HEK293 (cell line): ENCODE measurements at regions not wholly inside any gene's neighbourhood (a gene's known extent, or its start where the extent isn't known, plus 50 kb on each side); places are given as distances from the start of the nearest gene placed in this dataset.

Experiments
- CTCF ChIA-PET: fragments of 350-600 bp; formaldehyde crosslinking; extraction: SDS; loops from one replicate; lab custom pipeline; 2021; ENCODE audit warnings: antibody characterized with exemption; lab: Yijun Ruan, JAX
- POLR2A ChIA-PET: fragments of 300-600 bp; formaldehyde crosslinking; extraction: SDS; loops from one replicate; lab custom pipeline; 2020; ENCODE audit warnings: antibody characterized with exemption, inconsistent platforms; lab: Yijun Ruan, JAX
- H3K27ac ChIP-seq: fragments of 200-500 bp; sonication (Bioruptor generic); 2 replicates; pipeline ENCODE4 v1.5.1; 2014; ENCODE audit warnings: low read depth, low read length, control low read depth, inconsistent platforms; ENCODE audit errors: extremely low read depth
- H3K36me3 ChIP-seq, 2 experiments: fragments of 200-500 bp in 1 of 2; sonication (Bioruptor generic) in 1 of 2; 1 replicate in 1 of 2; 2 replicates in 1 of 2; pipeline ENCODE4 v1.5.1; 2014 to 2017; ENCODE audit warnings: inconsistent platforms in 2 of 2, low read length in 2 of 2; ENCODE audit not compliant: control insufficient read depth in 2 of 2, insufficient read depth in 1 of 2
- H3K4me1 ChIP-seq: fragments of 200-500 bp; sonication (Bioruptor generic); 2 replicates; pipeline ENCODE4 v1.5.1; 2014; ENCODE audit warnings: mild to moderate bottlenecking, low read length, inconsistent platforms; ENCODE audit not compliant: control insufficient read depth, insufficient read depth
- H3K4me3 ChIP-seq: 2 replicates; pipeline ENCODE4 v1.5.1; 2011; ENCODE audit warnings: low read depth, mild to moderate bottlenecking, control low read depth, low read length, moderate library complexity
- H3K9me3 ChIP-seq: fragments of 200-500 bp; sonication (Bioruptor generic); 2 replicates; pipeline ENCODE4 v1.5.1; 2014; ENCODE audit warnings: low read depth, low read length, inconsistent platforms; ENCODE audit not compliant: control insufficient read depth, insufficient read depth
- BCL11B ChIP-seq: fragments of 450-650 bp; formaldehyde crosslinking; IDR thresholded peaks from 2 replicates; pipeline ENCODE4 v1.5.1; 2016; ENCODE audit warnings: low read depth, missing biosample characterization, missing genetic modification characterization
- GLI4 ChIP-seq: fragments of 450-650 bp; formaldehyde crosslinking; IDR thresholded peaks from 2 replicates; pipeline ENCODE4 v1.5.1; 2016; ENCODE audit warnings: missing biosample characterization, missing genetic modification characterization
- HOXA7 ChIP-seq: sonication (generic); formaldehyde crosslinking; IDR thresholded peaks from 2 replicates; pipeline ENCODE4 v1.8.1; 2022; ENCODE audit warnings: missing genetic modification reagents, borderline replicate concordance
- HOXC10 ChIP-seq: sonication (generic); formaldehyde crosslinking; IDR thresholded peaks from 2 replicates; pipeline ENCODE4 v1.8.1; 2023; ENCODE audit warnings: mild to moderate bottlenecking, missing genetic modification reagents
- MYNN ChIP-seq: fragments of 450-650 bp; formaldehyde crosslinking; IDR thresholded peaks from 2 replicates; pipeline ENCODE4 v1.5.1; 2016; ENCODE audit warnings: missing biosample characterization, missing genetic modification characterization, borderline replicate concordance
- OVOL3 ChIP-seq: fragments of 450-650 bp; formaldehyde crosslinking; IDR thresholded peaks from 2 replicates; pipeline ENCODE4 v1.5.1; 2016; ENCODE audit warnings: missing biosample characterization, missing genetic modification characterization
- PBX3 ChIP-seq: sonication (generic); formaldehyde crosslinking; IDR thresholded peaks from 2 replicates; pipeline ENCODE4 v1.8.1; 2022; ENCODE audit warnings: mild to moderate bottlenecking, moderate library complexity, missing genetic modification reagents
- PRDM1 ChIP-seq: fragments of 450-650 bp; formaldehyde crosslinking; IDR thresholded peaks from 2 replicates; pipeline ENCODE4; 2016; ENCODE audit warnings: missing biosample characterization, missing genetic modification characterization
- SALL2 ChIP-seq: fragments of 450-650 bp; formaldehyde crosslinking; IDR thresholded peaks from 2 replicates; pipeline ENCODE4 v1.5.0; 2017; ENCODE audit warnings: missing biosample characterization, mild to moderate bottlenecking, missing genetic modification characterization, borderline replicate concordance
- WT1 ChIP-seq: fragments of 450-650 bp; formaldehyde crosslinking; IDR thresholded peaks from 2 replicates; pipeline ENCODE4 v1.5.1; 2016; ENCODE audit warnings: missing biosample characterization, missing genetic modification characterization
- YY2 ChIP-seq: fragments of 450-650 bp; formaldehyde crosslinking; IDR thresholded peaks from 2 replicates; pipeline ENCODE4 v1.5.1; 2016; ENCODE audit warnings: missing biosample characterization, missing genetic modification characterization
- ZEB2 ChIP-seq: fragments of 450-650 bp; formaldehyde crosslinking; IDR thresholded peaks from 2 replicates; pipeline ENCODE4 v1.5.1; 2016; ENCODE audit warnings: missing biosample characterization, missing genetic modification characterization
- ZFHX2 ChIP-seq: fragments of 450-650 bp; formaldehyde crosslinking; conservative IDR thresholded peaks from 2 replicates; pipeline ENCODE4 v1.5.1; 2016; ENCODE audit warnings: missing biosample characterization, missing genetic modification characterization
- ZFP41 ChIP-seq: fragments of 450-650 bp; formaldehyde crosslinking; IDR thresholded peaks from 2 replicates; pipeline ENCODE4 v1.5.1; 2016; ENCODE audit warnings: missing biosample characterization, missing genetic modification characterization, borderline replicate concordance
- ZIC2 ChIP-seq: fragments of 450-650 bp; formaldehyde crosslinking; IDR thresholded peaks from 2 replicates; pipeline ENCODE4 v1.5.1; 2016; ENCODE audit warnings: missing biosample characterization, missing genetic modification characterization
- ZNF114 ChIP-seq: fragments of 450-650 bp; formaldehyde crosslinking; IDR thresholded peaks from 2 replicates; pipeline ENCODE4 v1.5.0; 2017; ENCODE audit warnings: missing biosample characterization, missing genetic modification characterization
- ZNF121 ChIP-seq: fragments of 450-650 bp; formaldehyde crosslinking; IDR thresholded peaks from 2 replicates; pipeline ENCODE4 v1.5.1; 2016; ENCODE audit warnings: missing biosample characterization, missing genetic modification characterization
- ZNF18 ChIP-seq: fragments of 450-650 bp; formaldehyde crosslinking; IDR thresholded peaks from 2 replicates; pipeline ENCODE4 v1.5.1; 2016; ENCODE audit warnings: missing biosample characterization, missing genetic modification characterization
- ZNF184 ChIP-seq: fragments of 450-650 bp; IDR thresholded peaks from 2 replicates; pipeline ENCODE4 v1.5.1; 2018; ENCODE audit warnings: missing biosample characterization, mild to moderate bottlenecking, missing genetic modification characterization
- ZNF223 ChIP-seq: fragments of 450-650 bp; formaldehyde crosslinking; IDR thresholded peaks from 2 replicates; pipeline ENCODE4 v1.5.1; 2016; ENCODE audit warnings: missing biosample characterization, missing genetic modification characterization
- ZNF280D ChIP-seq: fragments of 450-650 bp; formaldehyde crosslinking; IDR thresholded peaks from 2 replicates; pipeline ENCODE4 v1.5.1; 2016; ENCODE audit warnings: missing biosample characterization, missing genetic modification characterization
- ZNF488 ChIP-seq: fragments of 450-650 bp; formaldehyde crosslinking; IDR thresholded peaks from 2 replicates; pipeline ENCODE4 v1.5.1; 2016; ENCODE audit warnings: missing biosample characterization, missing genetic modification characterization
- ZNF510 ChIP-seq: fragments of 450-650 bp; formaldehyde crosslinking; IDR thresholded peaks from 2 replicates; pipeline ENCODE4 v1.5.1; 2018; ENCODE audit warnings: mild to moderate bottlenecking, missing genetic modification characterization, missing biosample characterization; ENCODE audit not compliant: insufficient replicate concordance
- ZNF544 ChIP-seq: fragments of 450-650 bp; formaldehyde crosslinking; IDR thresholded peaks from 2 replicates; pipeline ENCODE4 v1.5.0; 2017; ENCODE audit warnings: missing biosample characterization, missing genetic modification characterization
- ZNF600 ChIP-seq: fragments of 450-650 bp; formaldehyde crosslinking; IDR thresholded peaks from 2 replicates; pipeline ENCODE4 v1.5.1; 2016; ENCODE audit warnings: missing biosample characterization, missing genetic modification characterization
- ZNF624 ChIP-seq: fragments of 450-650 bp; formaldehyde crosslinking; IDR thresholded peaks from 2 replicates; pipeline ENCODE4 v1.5.1; 2017; ENCODE audit warnings: missing biosample characterization, missing genetic modification characterization
- ZNF639 ChIP-seq: fragments of 450-650 bp; formaldehyde crosslinking; IDR thresholded peaks from 2 replicates; pipeline ENCODE4 v1.5.1; 2016; ENCODE audit warnings: missing biosample characterization, missing genetic modification characterization
- ZNF701 ChIP-seq: fragments of 450-650 bp; formaldehyde crosslinking; IDR thresholded peaks from 2 replicates; pipeline ENCODE4 v1.5.1; 2016; ENCODE audit warnings: missing biosample characterization, missing genetic modification characterization
- ZSCAN16 ChIP-seq: fragments of 450-650 bp; formaldehyde crosslinking; IDR thresholded peaks from 2 replicates; pipeline ENCODE4 v1.5.1; 2016; ENCODE audit warnings: missing biosample characterization, missing genetic modification characterization

- POLR2A ChIA-PET, result no interaction called here
- H3K4me3 ChIP-seq, result no peak overlapping the region
- no peaks in the 10 kb centered on the region for H3K9me3 ChIP-seq
- CTCF ChIA-PET, result interaction anchor here (0.5 kb wide), 1 partner anchor 1704 kb away, joined by 3 read pairs; no protein-coding TSS in a partner anchor
- no peaks in the 10 kb centered on the region for H3K4me1 ChIP-seq
- no peaks in the 10 kb centered on the region for H3K36me3 ChIP-seq
- TF ChIP-seq ZIC2, result no peak
- TF ChIP-seq SALL2, result no peak
- no peak for TF ChIP-seq ZNF510 (tag by site-specific recombination)
- no peak for TF ChIP-seq ZNF544 (tag by site-specific recombination)
- no peak for TF ChIP-seq BCL11B (tag by site-specific recombination)
- TF ChIP-seq ZNF184 (tag by site-specific recombination), result no peak
- no peak for TF ChIP-seq ZFHX2 (tag by site-specific recombination)
- no peak for TF ChIP-seq ZNF121 (tag by site-specific recombination)
- TF ChIP-seq HOXC10 (CRISPR knock-in tag), result no peak
- no peak for TF ChIP-seq ZNF701 (tag by site-specific recombination)
- no peak for TF ChIP-seq WT1
- TF ChIP-seq PBX3, result no peak
- no peak for TF ChIP-seq ZNF600 (tag by site-specific recombination)
- no peak for TF ChIP-seq ZNF488
- TF ChIP-seq MYNN (tag by site-specific recombination), result no peak
- no peak for TF ChIP-seq ZNF114 (tag by site-specific recombination)
- TF ChIP-seq HOXA7 (CRISPR knock-in tag), result no peak
- no peak for TF ChIP-seq ZNF280D (tag by site-specific recombination)
- TF ChIP-seq ZNF223 (tag by site-specific recombination), result no peak
- H3K27ac ChIP-seq, result no peak overlapping the region
Measured at GRCh38 chr20:18978311-18978710, 164.7 kb downstream of the SCP2D1 start.

GRCh38 chr20:18979132-18979531, 165.5 kb downstream of the SCP2D1 start:
- TF ChIP-seq ZNF624, result no peak
- no peak for TF ChIP-seq YY2 (tag by site-specific recombination)
- no peak for TF ChIP-seq GLI4
- no peak for TF ChIP-seq ZSCAN16
- no peak for TF ChIP-seq OVOL3 (tag by site-specific recombination)
- no peak for TF ChIP-seq ZNF18
- TF ChIP-seq ZFP41 (tag by site-specific recombination), result no peak
- TF ChIP-seq ZNF639 (tag by site-specific recombination), result no peak
- no peak for TF ChIP-seq PRDM1
- TF ChIP-seq ZEB2 (tag by site-specific recombination), result no peak
- Histone ChIP-seq H3K27ac (no peak overlapping the region), H3K4me3 (no peak overlapping the region), H3K9me3 (no peaks in the 10 kb centered on the region), H3K4me1 (no peaks in the 10 kb centered on the region), H3K36me3 (no peaks in the 10 kb centered on the region)
- ChIA-PET CTCF (interaction anchor here (0.5 to 0.8 kb wide), 2 partner anchors 228 to 1705 kb away, joined by 3 read pairs; no protein-coding TSS in a partner anchor), POLR2A (no interaction called here)
